Activated CD8-positive, alpha-beta memory T cell treated with anti-CD3 and anti-CD28 coated beads for 36 hours (primary cell): ENCODE measurements at regions not wholly inside any gene's neighbourhood (a gene's known extent, or its start where the extent isn't known, plus 50 kb on each side); places are given as distances from the start of the nearest gene placed in this dataset.
"Not testable (repeated sequence)": the region's sequence is repeated elsewhere in the genome, so short reads cannot be mapped to it uniquely, and the experiment has no call there.

Source experiments
- CTCF ChIA-PET: fragments of 350-600 bp; sonication (Branson Sonifier 250); formaldehyde crosslinking; loops from one replicate; lab custom pipeline; 2021; ENCODE audit warnings: antibody characterized with exemption; lab: Charles Lee
- POLR2A ChIA-PET: fragments of 350-600 bp; sonication (Branson Sonifier 250); formaldehyde crosslinking; loops from one replicate; lab custom pipeline; 2021; ENCODE audit warnings: antibody characterized with exemption; lab: Charles Lee

DNA sequence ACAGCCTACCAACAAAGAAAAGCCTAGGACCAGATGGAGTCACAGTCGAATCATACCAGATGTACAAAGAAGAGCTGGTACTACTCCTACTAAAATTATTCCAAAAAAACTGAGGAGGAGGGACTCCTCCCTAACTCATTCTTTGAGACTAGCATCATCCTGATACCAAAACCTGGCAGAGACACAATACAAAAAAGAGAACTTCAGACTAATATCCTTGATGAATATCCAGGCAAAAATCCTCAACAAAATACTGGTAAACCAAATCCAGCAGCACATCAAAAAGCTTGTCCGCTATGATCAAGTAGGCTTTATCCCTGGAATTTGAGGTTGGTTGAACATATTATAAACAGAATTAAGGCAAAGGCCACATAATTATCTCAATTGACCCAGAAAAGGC lies 900.4 kb upstream of the ARRDC3 start:
- POLR2A ChIA-PET: no interaction called here

DNA sequence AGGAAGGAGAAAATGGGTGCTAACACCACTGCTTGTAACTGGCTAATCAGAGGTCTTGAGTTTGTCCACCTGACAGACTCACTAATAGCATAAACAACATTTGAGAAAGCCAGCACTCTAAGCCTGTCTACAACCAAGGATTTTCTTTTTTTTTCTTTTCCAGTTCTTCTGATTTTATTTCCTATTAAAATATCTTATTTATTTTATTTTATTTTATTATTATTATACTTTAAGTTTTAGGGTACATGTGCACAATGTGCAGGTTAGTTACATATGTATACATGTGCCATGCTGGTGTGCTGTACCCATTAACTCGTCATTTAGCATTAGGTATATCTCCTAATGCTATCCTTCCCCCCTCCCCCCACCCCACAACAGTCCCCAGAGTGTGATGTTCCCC lies 888.6 kb upstream of the ARRDC3 start:
- POLR2A ChIA-PET, CTCF ChIA-PET: not testable (repeated sequence)

More for the DNA sequence above, 900.4 kb upstream of the ARRDC3 start:
- CTCF ChIA-PET: no interaction called here

DNA sequence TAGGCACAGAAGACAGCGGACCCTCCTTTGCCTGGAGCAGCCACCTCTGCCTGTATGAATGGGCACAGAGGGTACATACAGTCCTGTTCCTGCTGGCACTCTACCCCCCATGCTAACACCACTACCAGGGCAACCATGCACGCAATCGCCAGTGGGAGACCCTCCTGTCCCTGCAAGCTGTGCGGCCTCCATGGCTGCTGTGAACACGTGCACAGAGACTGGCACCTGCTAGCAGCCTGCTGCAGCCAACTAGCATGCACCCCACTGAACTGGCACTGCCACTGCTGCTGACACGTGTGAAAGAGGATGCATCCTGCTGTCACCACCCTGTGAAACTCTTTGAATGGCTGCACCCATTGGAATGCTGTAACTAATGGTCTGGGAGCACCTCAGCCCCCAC lies 885.2 kb upstream of the ARRDC3 start:
- ChIA-PET POLR2A (no interaction called here), CTCF (no interaction called here)

DNA sequence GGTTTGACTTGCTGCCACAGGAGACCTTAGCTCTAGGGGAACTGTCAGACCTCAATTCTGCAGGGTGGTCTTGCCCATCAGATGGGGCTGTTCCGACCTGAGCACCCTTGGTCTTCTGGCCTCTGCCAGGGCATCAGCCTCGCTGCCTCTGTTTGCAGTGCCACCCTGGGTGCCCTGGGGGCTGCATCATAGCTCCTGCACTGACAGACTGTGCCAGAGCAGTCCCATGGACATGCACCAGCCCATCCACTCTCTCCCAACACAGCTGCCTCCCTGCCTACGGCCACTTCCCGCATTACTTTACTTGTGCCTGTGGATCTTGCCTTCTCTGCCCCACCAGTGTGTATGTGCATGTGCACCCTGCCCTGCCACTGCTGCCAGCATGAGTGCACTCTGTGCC lies 884.7 kb upstream of the ARRDC3 start:
- POLR2A ChIA-PET: no interaction called here
- CTCF ChIA-PET: no interaction called here

DNA sequence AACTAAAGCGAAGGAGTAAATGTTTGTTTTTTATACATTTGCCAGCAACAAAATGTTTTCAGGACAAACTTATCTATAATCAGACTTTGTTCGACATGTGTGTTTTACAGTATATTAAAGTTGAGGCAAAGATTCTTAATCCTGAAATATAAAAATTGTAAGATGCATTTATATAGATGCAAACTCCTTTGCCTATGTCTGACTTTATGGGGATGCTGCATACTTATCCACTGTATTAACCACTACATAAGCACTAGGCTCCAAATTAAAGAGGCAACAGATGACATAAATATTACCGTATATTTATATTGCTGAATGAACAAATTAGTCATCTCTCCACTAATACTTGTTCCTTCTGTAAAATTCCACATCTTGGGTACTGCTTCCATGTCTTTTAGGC lies 882.7 kb upstream of the ARRDC3 start:
- POLR2A ChIA-PET: no interaction called here
- CTCF ChIA-PET: no interaction called here

DNA sequence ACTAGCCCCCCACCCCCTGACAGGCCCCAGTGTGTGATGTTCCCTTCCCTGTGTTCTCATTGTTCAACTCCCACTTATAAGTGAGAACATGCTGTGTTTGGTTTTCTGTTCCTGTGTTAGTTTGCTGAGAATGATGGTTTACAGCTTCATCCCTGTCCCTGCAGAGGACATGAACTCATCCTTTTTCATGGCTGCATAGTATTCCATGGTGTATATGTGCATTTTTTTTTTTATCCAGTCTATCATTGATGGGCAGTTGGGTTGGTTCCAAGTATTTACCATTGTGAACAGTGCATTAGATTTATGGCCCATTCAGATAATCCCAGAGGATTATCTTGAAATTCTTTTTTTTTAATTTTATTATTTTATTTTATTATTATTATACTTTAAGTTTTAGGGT lies 872.5 kb upstream of the ARRDC3 start:
- CTCF ChIA-PET, POLR2A ChIA-PET: not testable (repeated sequence)

DNA sequence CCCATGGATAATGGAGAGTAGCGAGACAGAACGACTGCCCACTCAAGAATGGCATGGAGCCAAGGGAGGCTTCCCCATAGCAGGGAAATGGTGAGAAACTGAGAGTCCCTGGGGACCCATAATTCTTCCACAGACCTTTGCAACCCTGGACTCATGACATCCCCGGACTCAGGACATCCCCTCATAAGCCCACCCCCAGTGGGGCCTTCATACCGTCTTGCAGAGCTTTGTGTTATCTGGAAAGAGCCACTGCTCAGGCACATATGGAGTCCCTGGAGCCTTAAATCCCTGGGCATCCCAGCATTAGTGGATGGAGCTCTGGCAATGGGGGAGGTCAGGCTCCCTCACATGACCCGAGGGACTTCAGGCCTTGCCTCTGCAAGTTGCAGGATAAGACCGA lies 865.4 kb upstream of the ARRDC3 start:
- CTCF ChIA-PET: no interaction called here
- POLR2A ChIA-PET: no interaction called here

DNA sequence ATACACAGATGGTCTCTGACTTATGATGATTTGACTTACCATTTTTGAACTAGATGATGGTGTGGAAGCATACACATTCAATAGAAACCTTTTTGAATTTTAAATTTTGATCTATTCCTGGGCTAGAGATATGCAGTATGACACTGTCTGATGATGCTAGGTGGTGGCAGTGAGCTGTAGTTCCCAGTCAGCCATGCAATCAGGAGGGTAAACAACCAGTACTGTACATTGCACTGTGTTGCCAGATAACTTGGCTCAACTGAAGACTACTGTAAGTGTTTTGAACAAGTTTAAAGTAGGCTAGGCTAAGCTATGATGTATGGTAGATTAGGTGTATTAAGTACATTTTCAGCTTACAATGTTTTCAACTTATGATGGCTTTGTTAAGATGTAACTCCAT lies 859.1 kb upstream of the ARRDC3 start:
- ChIA-PET CTCF (no interaction called here), POLR2A (no interaction called here)

DNA sequence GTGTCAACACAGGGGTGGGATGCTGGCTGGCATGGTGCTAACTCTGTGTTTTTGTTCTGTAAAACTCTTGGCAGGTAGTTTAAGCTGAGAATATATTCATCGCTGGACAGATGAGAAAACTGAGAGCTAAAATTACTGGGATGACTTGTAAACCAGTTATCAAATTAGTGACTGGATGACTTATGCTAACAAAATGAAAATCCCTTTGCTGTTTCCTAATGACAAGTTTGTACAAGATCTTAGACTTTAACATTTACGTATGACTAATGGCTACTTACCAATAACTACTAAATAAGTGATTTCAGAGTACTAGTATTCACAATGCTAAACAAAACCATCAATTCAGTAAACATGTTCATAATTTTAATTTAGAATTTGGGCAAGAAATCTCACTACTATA lies 854.8 kb upstream of the ARRDC3 start:
- CTCF ChIA-PET: no interaction called here
- POLR2A ChIA-PET: no interaction called here

DNA sequence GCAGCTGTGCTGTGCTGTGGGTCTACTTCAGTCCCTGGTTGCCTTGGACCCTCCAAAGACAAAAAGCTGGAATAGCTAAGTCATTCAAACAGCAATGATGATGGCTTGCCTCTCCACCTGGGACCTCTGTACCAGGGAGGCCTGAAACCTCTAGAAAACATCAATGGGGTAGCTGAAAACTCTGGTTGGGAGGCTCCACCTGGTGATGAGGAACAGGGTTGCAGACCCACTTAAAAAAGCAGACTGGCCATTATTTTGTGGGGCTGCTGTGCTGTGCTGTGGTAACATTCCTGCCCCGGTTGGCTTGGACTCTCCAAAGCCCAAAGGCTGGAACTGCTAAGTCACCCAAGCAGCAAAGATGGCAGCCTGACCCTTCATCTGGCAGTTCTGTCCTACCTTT lies 839.3 kb upstream of the ARRDC3 start:
- ChIA-PET POLR2A (no interaction called here), CTCF (no interaction called here)

DNA sequence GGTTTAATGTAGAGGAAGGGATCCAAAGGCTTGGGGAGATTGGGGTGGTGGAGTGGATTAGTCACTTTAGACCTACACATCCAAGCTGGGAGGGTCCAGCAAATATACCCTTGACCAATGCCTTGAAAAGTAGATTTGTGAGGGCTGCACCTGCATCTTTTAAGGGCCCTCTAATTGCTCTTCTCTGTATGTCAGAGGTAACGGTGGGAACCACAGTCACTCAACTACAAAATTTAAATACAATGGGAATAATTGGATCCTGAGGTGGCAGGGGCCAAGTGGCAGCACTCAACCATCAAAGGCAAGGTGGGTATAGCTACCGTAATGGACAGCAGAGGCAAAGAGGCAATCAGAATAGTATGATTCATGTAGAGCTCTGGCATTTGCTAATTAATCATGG lies 833.7 kb upstream of the ARRDC3 start:
- CTCF ChIA-PET, POLR2A ChIA-PET: not testable (repeated sequence)

DNA sequence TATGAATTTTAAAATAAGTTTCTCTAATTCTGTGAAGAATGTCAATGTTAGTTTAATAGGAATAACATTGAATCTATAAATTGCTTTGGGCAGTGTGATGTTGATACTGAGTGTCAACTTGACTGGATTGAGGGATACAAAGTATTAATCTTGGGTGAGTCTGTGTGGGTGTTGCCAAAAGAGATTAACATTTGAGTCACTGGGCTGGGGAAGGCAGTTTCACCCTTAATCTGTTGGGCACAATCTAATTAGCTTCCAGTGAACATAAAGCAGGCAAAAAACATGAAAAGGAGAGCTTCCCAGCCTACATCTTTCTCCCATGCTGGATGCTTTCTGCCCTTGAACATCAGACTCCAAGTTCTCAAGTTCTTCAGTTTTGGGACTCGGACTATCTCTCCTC lies 832.0 kb upstream of the ARRDC3 start:
- ChIA-PET POLR2A (no interaction called here), CTCF (no interaction called here)

DNA sequence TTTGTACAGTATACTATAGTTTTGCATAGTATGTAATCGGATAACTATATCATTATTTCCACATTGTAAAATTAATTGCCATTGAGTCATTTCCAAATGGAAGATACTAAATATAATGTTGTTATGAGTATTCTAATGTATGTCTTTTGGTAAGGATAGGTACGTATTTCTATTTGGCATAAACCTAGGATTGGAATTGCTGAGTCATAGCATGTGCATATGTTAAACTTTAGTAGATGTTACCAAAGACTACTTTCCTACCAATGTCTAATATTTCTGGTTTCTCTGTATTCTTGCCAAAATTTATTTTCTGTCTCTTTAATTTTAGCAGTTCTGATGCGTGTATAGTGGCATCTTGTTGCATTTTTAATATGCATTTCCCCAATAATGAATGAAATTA lies 825.1 kb upstream of the ARRDC3 start:
- CTCF ChIA-PET: no interaction called here
- POLR2A ChIA-PET: no interaction called here

DNA sequence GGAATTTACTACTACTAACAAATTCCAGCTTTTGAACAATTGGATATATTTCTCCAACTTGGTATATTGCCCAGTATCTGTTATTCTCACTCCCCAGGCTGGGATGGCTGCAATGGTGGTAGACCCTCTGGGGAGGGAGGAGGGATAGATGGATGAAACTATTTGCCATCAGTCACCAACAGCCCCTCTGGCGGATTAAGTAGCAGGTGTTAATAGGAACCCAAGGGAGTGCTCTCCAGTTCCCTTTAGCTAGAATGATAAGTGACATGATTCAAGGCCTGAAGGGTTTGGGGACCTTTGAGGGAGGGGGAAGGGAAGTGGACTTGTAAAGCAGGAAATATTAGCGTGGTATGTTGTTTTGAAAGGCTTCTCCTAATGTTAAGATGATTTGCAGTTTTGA lies 824.0 kb upstream of the ARRDC3 start:
- ChIA-PET CTCF (no interaction called here), POLR2A (no interaction called here)

DNA sequence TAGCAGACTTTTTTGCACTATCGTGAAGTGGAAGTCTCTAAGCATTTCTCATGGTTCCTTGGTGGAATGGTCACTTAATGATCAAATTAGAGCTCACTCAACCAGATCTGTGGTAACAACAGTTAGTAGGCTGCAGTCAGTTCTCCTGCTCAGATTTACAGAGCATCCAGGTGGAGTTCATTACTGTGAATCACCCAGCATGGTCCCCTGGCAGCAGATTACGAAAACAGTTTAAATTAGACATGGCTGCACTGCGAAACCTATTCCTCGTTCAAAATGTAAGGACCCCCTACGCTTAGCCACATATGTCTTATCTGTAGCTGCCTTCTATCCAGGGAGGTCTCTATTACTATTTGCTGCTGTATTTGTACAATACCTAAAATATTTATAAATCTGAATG lies 823.6 kb upstream of the ARRDC3 start:
- POLR2A ChIA-PET: no interaction called here
- CTCF ChIA-PET: no interaction called here

DNA sequence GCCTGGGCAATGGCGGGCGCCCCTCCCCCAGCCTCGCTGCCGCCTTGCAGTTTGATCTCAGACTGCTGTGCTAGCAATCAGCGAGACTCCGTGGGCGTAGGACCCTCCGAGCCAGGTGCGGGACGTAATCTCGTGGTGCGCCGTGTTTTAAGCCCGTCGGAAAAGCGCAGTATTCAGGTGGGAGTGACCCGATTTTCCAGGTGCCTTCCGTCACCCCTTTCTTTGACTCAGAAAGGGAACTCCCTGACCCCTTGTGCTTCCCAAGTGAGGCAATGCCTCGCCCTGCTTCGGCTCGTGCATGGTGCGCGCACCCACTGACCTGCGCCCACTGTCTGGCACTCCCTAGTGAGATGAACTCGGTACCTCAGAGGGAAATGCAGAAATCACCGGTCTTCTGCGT lies 815.9 kb upstream of the ARRDC3 start:
- CTCF ChIA-PET: not testable (repeated sequence)

DNA sequence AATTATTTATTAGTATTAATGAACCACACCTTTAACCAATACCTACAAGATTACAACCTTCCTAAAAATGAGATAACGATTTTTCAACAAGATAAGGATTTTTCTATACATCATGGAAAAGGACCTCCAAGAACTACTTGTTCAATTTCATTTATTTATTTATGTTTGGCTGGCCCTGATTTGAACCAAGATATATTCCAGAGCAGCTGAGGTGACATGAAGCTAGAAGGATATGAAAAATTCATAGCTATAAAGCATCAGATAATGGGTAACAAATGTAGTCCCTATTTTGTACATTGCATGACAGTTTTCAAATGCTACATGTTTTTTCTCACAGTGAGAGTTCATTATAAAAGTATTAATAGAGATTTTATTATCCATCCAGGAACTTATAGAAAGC lies 798.5 kb upstream of the ARRDC3 start:
- CTCF ChIA-PET: no interaction called here
- POLR2A ChIA-PET: no interaction called here

More for the DNA sequence above, 815.9 kb upstream of the ARRDC3 start:
- POLR2A ChIA-PET: not testable (repeated sequence)

DNA sequence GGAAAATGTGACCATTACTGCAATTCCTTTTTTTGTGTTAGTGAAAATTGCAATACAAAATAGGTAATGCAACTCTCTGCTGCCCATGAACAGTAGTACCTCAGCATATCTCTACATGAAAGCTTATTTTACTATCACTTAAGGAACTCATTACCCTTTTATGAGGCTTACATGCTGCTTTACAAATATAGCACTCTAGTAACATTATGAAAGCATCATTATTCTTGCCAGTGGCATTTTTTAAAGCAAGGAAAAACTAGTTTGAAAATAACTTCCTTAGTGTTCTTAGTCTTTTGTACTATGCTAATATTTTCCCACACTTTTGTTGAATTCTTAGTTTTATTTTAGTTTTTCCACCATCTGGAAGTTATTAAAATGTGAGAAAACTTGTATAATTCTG lies 797.3 kb upstream of the ARRDC3 start:
- ChIA-PET POLR2A (no interaction called here), CTCF (no interaction called here)

DNA sequence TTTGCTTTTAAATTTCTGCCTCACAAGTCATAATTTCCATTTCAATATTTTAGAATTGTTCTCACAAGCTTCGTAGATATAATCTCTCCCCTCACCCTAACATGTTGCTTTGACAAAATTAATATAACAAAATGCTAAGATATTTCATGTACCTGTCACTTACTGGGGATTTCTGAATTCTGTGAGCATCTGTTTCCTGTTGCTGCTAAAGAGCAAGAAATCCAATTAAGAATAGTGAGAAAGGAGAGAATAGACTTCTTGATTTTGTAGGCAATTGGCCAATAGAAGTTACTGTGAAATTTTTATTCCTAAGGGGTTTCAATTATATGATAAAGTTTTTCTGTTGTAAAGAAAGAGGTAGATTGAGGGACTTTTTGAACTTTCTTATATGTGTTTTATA lies 796.5 kb upstream of the ARRDC3 start:
- ChIA-PET POLR2A (no interaction called here), CTCF (no interaction called here)

DNA sequence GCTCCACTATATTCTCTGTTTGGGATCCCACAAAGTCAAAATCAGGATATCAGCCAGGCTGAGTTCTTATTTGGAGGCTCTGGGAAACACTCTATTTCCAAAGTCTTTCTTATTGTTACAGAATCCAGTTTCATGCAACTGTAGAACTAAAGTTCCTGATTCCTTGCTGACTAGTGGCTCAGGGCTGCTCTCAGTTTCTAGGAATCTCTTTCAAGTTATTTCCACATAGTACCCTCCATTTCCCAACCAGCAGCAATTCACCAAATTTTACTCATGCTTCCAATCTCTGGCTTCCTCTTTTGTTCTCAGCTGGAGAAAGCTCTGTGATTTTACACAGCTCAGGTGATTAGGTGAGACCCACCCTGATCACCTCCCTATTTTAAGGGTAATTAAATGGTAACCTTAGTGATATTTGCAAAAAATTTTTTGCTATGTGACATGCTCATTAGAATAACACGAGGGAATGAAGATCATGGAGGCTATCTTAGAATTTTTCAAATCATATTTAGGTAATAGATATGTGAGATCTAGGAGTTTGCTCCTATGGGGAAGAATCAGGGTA lies 794.9 kb upstream of the ARRDC3 start:
- ChIA-PET CTCF (no interaction called here), POLR2A (no interaction called here)

DNA sequence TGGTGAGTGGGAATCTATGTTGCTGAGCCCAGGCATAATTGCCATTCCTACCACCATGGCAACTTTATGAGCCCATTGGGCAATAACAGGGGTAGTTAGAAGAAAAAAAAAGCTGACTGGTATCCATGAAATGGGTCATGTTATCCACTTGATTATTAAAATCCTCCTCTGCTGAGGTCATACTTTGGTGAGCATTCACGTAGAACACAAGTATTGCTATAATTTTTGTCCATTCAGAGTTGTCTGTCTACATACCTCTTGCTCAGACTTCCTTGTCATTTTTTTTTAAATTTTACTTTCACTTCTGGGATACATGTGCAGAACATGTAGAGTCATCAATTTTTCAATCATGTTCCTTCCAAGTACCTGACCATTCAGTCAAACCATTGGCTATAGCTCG lies 780.8 kb upstream of the ARRDC3 start:
- ChIA-PET POLR2A (no interaction called here), CTCF (no interaction called here)

DNA sequence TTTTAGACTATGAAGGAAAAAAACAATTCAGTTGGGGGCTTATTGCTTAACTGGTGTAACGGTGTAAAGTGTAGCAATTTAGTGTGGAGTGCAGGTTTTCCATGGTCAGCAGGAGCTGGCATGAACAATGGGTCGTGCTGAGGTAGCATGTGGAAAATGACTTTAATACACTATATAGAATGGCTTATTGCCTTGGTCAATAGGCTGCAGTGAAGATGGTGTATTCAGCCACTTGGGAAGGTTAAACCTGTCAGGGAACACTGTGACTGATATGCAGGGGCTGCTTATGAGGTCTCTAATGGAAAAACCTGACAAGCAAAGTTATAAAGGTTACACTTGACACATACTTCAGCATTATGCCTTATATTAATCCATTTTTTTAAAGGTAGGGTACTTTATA lies 764.7 kb upstream of the ARRDC3 start:
- CTCF ChIA-PET: no interaction called here
- POLR2A ChIA-PET: no interaction called here

DNA sequence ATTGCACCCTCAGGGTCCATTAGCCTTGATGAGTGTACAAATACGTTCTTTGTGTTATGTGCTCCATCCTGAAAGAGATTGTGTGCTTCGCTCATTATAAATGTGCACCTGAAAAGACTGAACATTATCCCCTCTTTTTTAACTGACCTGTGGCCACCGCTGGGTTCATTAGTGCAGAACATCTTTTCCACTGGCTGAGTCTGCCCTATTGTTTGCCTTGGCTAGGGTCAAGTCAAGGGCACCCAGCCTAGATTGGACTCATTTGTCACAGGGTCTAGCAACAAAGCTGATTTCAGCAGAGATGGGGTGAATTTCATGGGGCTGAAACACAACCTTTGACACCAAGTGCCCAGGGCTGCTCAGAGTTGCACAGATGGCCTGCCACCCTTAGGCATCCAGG lies 764.1 kb upstream of the ARRDC3 start:
- ChIA-PET POLR2A (no interaction called here), CTCF (no interaction called here)
